ENCODE measurements at regions not wholly inside any gene's neighbourhood (a gene's known extent, or its start where the extent isn't known, plus 50 kb on each side); places are given as distances from the start of the nearest gene placed in this dataset.

GRCh38 chr6:41404182-41404845 lies 68.9 kb downstream of the NCR2 start:
- no peak overlapping the region for H3K4me3 ChIP-seq (ENCODE audit: low read depth, low read length)
- no peak for TF ChIP-seq CTCF (IDR thresholded peaks at IDR 0.05; ENCODE audit: low read depth, low read length)

DNA sequence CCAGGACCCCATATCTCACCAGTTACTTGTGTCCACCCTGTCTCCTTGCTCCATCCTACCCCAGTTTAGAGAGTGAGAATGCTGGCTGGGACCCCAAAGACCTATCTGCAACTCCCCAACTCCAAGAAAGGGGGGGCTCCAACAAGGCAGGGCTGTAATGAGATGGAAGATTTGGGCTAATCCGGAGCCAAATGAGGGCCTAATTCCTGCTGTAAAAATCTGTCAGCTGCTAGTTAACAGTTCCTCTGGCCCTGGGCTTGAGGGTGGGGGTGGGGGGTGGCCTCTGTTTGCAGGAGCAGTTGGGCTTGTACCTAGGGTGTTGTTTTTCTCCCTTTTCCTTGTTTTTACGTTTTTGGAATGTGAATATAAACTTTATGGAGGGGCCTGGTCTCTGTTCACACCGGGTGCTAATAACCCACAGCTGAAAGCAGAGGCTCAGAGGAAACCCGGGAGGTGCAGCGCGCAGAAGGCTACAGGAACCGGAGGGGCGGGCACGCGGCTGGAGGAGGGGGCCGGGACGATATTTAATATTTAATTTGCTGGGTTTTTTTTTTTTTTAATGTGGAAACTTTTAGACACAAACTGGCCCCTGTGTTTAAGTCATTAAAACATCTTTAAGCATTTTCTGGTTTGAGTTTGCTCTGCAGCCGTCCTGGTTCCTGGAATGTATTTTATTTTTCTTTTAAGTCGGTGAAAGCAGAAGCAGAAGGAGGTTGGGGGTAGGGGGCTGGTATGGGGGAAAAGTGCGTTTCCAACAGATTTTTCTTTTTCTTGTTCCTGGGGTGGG lies 70.7 kb downstream of the NCR2 start:
- no peak for TF ChIP-seq CTCF (IDR thresholded peaks at IDR 0.05; ENCODE audit: low read depth, low read length)
- H3K4me3 ChIP-seq (ENCODE audit: low read depth, low read length): no peak overlapping the region

DNA sequence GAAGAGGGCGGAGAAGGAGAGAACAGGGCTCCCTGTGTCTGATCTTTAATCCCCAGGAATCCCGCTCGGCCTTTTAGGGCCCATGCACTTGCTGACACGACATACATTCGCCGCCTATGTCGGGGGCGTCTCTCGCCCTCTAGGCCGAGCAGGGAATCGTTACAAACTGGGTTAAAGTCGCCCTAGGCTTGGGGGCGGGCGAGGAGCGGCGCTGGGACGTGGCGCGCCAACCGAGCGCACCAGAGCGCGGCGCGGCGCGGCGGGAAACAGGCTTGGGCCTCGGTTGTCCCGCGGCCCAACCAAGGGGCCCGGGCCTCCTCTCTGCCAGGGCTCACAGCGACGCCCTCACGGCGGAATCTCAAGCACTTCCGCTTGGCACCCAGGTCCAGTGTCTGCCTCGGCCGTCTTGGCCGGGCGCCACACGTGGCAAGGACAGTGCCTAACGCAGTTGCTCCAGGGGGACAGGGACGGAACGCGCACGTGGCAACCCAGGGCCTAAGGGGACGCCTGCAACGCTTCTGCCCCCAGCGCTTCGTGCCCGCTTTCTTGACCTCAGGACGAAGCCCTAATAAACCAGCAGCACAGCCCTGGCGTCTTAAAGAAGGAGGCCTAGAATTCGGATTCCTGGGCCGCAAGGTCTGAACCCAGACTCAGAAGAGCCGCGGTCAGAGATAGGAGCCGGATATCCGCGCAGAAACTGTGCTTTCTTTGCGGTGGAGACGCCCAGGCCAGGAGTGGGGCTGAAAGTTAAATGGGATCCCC lies 71.5 kb downstream of the NCR2 start:
- H3K4me3 ChIP-seq (ENCODE audit: low read depth, low read length): no peak overlapping the region
- no peak for TF ChIP-seq CTCF (IDR thresholded peaks at IDR 0.05; ENCODE audit: low read depth, low read length)

DNA sequence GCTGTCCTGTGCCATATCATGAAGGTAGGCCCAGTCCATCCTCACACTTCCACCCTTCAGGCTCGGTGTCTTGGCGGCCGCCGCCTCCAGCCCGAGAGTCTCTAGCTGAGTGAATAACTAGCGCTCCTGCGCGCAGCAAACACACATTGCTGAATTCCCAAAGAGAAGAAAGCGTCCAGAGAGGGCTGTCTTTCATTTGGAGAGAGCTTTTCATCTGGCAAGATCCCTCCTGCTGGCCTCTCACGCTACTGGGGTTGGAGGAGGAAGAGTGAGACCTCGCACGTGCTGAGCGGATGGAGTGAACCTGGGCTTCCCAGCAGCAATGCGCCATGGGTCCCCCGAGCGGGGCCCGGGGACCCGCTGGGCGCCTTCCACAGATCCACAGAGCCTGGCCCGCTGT lies 73.2 kb downstream of the NCR2 start:
- TF ChIP-seq CTCF (IDR thresholded peaks at IDR 0.05; ENCODE audit: low read depth, low read length): no peak
- H3K4me3 ChIP-seq (ENCODE audit: low read depth, low read length): no peak overlapping the region

DNA sequence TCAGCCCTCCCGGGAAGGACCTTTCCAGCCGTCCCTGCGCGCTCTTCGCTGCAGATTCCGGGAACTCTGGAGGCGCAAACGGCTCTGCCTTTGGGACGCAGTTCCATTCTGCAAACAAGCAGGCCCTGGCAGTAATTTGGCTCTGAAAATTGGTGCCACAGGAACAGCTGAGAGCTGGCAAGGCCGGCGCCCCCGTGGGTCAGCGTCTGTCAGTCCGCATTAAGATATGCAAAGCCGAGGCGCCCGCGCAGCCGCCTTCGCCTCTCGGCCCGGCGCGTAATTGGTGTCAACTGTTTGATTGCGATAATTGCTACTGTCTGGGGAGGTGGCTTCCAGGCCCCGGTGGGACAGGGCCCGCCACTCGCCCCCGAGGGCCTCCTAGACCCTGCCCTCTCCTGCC lies 73.6 kb downstream of the NCR2 start:
- H3K4me3 ChIP-seq (ENCODE audit: low read depth, low read length): no peak overlapping the region
- no peak for TF ChIP-seq CTCF (IDR thresholded peaks at IDR 0.05; ENCODE audit: low read depth, low read length)

DNA sequence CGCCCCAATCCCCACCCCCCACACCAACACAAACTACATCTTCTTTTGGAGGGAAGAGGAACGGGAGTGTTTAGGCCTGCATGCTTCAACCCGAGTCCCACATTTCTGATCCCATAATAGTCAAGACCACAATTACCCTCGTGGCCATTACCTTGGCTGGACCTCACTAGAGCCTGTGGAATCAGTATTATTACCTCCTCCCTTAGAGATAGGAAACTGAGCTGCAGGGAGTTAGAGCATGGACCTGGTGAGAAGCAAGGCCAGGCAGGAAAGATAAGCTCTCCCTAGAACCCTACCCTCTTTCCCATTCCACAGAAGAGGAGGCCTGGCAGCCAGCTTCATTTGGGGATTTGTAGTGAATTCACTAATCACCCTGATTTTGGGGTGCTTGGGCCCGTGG lies 74.1 kb downstream of the NCR2 start:
- no peak for TF ChIP-seq CTCF (IDR thresholded peaks at IDR 0.05; ENCODE audit: low read depth, low read length)
- no peak overlapping the region for H3K4me3 ChIP-seq (ENCODE audit: low read depth, low read length)

- no peak for TF ChIP-seq CTCF (IDR thresholded peaks at IDR 0.05; ENCODE audit: low read depth, low read length)
- no peak overlapping the region for H3K4me3 ChIP-seq (ENCODE audit: low read depth, low read length)
Measured at GRCh38 chr6:41411961-41412360, 76.6 kb downstream of the NCR2 start.
